VCaP (cell line): ENCODE measurements at regions not wholly inside any gene's neighbourhood (a gene's known extent, or its start where the extent isn't known, plus 50 kb on each side); places are given as distances from the start of the nearest gene placed in this dataset.

Source experiments
- H3K27ac ChIP-seq: fragments of 450-650 bp; 2 replicates; pipeline ENCODE4 v1.5.1; 2017
- CTCF ChIP-seq: fragments of 450-650 bp; conservative IDR thresholded peaks from 2 replicates; pipeline ENCODE4 v1.5.1; 2017; ENCODE audit warnings: mild to moderate bottlenecking, moderate library complexity

- TF ChIP-seq CTCF, result no peak
- no peak overlapping the region for H3K27ac ChIP-seq
These were observed 151.2 kb upstream of the KIF2A start for GRCh38 chr5:62154758-62155157.

GRCh38 chr5:62155988-62156387 lies 150.0 kb upstream of the KIF2A start:
- no peak overlapping the region for H3K27ac ChIP-seq
- no peak for TF ChIP-seq CTCF

- TF ChIP-seq CTCF, result no peak
- no peak overlapping the region for H3K27ac ChIP-seq
These were observed 138.4 kb upstream of the KIF2A start for GRCh38 chr5:62167561-62168057.

- TF ChIP-seq CTCF, result no peak
- H3K27ac ChIP-seq, result no peak overlapping the region
These were observed 137.3 kb upstream of the KIF2A start for GRCh38 chr5:62168506-62169281.

GRCh38 chr5:62178258-62178657 lies 127.7 kb upstream of the KIF2A start:
- TF ChIP-seq CTCF, result no peak
- H3K27ac ChIP-seq, result no peak overlapping the region

GRCh38 chr5:62182802-62183201 lies 123.2 kb upstream of the KIF2A start:
- H3K27ac ChIP-seq, result no peak overlapping the region
- TF ChIP-seq CTCF, result no peak

GRCh38 chr5:62183727-62184126 lies 122.3 kb upstream of the KIF2A start:
- TF ChIP-seq CTCF, result no peak
- no peak overlapping the region for H3K27ac ChIP-seq
